NCI-H2081 (cell line): ENCODE measurements at regions not wholly inside any gene's neighbourhood (a gene's known extent, or its start where the extent isn't known, plus 50 kb on each side); places are given as distances from the start of the nearest gene placed in this dataset.
"Not testable (repeated sequence)": the region's sequence is repeated elsewhere in the genome, so short reads cannot be mapped to it uniquely, and the experiment has no call there.

Experiments used
- DNase-seq, 2 experiments: peaks; one replicate each; lab custom pipeline; 2025; lab: John Stamatoyannopoulos, UW

- DNase-seq: no peak
Measured at GRCh38 chr16:65842067-65842466, 524.4 kb upstream of the CDH5 start.

GRCh38 chr16:65838001-65838400, 528.5 kb upstream of the CDH5 start:
- no peak for DNase-seq

DNA sequence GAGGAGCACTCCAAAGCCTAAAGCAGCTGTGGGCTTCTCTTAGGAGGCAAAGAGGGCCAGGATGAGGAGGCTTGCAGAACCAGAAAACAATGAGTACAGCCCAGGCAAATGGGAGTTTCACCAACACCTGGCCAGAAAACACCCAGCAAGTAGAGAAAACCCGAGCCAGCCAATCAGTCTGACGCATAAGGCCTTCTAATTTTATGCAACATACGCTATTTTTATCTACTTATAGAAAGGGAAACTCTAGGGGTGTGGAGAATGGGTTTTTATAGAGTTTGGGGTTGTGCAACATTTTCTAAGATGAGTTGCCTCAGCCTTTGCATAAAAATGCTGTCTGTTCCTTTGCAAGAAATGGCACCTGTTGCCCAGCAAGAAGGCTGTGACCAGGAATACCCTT, 529.0 kb upstream of the CDH5 start:
- DNase-seq: no peak

GRCh38 chr16:65834688-65835087, 531.8 kb upstream of the CDH5 start:
- no peak for DNase-seq

GRCh38 chr16:65833171-65833871, 533.2 kb upstream of the CDH5 start:
- no peak for DNase-seq

- no peak for DNase-seq
Measured at GRCh38 chr16:65832679-65833078, 533.8 kb upstream of the CDH5 start.

DNA sequence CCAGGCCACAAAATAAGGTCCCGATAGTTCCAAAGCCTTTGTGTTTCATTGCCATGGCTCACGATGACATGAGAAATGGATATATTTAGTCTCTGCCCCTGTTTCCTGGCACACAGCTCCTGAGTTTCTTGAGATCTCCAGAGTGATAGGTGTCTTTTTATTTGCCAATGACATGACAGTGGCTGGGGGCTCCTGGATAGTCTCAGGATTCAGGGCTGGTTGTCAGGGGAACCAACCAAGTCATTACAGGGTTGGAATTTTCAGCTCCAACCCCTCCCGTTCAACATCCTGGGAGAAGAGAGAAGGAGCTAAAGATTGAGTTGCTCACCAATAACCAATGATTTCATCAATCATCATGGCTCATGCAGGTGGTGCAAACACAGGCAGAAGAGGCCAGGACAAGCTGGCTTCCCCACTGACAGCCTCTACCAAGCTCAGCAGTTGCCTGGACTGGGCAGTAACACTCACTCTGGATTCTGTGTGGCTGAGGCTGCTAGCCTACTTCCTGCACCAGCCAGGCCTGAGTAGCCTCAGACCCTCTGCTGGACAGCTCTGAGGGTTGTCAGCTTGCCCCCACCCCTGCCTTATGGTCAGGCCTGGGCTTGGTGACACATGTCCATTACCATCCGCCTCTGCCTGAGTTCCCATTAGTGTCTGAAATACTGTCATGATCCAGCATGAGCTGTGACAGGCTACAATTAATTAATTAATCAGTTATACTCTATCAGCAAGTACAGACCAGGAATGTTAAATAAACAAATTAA, 534.4 kb upstream of the CDH5 start:
- no peak for DNase-seq

DNA sequence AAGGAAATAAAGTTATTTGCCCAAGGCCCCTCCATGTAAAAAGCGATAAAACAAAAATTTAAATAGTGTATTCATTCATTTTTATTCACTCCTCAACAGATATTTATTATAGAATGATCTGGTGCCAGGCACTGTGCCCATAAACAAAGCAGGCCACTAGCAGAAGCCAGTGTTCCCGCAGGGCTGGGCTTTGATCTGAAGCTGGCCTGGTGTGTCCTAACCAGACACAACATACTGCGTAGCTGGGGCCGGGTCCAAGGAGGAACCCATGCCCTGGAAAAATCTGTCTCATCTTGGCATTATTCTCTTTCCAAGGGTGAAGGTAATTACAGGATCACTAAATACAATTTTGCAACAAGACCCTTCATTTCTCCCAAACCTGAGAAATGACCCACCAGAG, 537.4 kb upstream of the CDH5 start:
- DNase-seq: no peak

GRCh38 chr16:65828296-65828695, 538.2 kb upstream of the CDH5 start:
- no peak for DNase-seq

DNA sequence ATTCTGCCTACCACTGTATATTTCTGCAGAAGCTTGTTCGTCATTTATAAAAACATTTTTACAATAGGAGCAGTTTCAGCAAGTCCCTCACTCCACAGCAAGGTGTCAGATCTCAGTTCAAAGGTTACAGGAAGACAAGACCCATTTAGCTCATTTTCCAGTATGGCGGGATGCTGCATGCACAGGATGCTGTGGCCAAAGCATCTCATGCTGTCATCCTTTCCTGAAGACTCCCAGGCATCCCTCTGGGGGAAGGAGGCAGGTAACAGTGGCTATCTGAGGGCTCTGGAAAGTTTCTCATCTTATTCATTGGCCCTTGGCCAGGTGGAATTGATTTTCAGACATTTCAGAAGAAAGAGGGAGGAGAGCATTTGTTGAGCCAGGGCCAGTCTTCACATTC, 539.3 kb upstream of the CDH5 start:
- no peak for DNase-seq

- no peak for DNase-seq
Measured at GRCh38 chr16:65825191-65825856, 541.2 kb upstream of the CDH5 start.

DNA sequence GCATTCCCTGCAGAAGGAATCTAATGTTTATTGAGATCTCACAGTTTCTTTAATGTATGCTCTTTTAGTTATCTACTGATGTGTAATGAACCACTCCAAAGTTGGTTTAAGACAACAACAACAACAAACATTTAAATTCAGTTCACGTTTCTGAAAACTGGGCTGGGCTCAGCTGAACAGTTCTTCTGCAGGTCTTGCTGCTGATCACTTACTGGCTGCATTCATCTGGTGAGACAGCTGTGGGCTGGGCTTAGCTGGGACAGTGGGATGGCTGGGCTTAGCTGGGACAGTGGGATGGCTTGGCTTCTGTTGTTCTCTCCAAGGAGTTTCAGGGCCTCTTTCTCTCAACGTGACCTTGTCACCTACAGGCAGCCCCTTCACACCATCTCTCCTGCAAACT, 544.3 kb upstream of the CDH5 start:
- DNase-seq: no peak

DNA sequence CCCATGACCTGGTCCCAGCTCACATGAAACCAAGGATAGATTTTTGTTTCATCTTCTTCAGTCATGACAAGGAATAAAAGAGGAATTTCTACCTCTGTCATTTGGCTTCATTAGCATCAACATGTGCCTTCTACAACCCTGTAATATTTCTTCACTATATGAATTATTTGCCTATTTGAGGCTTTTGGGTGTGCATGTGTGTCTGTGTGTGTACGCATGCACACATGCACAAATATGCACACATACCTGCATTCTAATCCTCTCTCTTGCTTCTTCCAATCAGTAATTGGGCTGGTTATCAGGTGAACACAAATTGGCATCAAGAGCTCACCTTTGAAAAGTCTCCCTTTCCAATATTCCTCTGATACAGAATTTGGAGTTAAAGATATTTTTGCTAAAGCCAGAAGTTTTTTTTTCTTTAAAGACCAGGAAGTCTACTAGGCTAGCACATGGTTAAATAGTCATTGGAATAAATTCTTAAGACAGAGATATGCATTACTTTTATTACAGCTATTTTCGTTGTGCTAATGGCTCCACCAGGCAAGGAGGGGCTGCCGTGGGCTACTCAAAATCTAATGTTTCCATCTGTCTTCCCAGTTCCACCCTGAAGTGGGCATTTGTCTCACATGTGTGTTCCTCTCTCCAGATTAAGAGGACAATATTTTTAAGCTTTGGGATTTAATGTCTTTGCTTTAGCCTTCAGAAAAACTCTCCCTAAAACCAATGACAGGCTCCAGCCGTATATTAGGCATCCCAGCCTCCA, 547.2 kb upstream of the CDH5 start:
- DNase-seq: no peak

DNA sequence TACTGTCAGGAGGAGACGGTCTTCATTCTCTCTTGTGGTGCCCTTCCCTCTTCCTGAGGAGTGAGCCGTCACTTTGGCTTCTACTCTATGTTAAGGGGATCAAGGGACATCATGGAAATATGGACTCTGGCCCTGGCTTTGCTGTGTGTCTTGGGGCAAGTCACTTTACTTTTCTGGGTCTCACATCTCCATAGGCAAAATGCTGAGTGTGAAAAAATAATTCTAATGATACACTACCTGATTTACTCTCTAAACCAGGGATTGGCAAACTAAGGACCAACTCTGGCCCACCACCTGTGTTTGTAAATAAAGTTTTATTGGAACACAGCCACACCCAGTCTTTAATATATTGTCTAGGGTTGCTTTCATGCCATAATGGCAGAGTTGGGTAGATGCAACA, 548.7 kb upstream of the CDH5 start:
- DNase-seq: no peak

DNA sequence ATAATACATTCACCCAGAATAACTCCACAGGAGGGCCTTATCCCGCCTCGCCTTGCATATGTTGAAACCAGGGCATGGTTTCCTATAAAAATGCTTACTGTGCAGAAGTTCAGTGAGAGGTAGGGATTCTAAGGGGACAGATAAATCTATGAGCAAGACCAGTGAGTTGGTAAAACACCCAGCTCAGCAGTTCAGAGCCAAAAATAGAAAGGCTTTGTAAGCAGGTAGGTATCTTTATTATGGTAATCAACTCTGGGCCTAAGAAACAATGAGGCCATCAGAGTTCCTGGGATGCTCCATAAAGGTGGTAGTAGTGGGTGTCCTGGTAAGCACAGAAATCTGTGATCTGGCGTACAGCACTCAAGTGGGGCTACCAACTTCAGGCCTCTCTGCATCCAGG, 549.4 kb upstream of the CDH5 start:
- no peak for DNase-seq

DNA sequence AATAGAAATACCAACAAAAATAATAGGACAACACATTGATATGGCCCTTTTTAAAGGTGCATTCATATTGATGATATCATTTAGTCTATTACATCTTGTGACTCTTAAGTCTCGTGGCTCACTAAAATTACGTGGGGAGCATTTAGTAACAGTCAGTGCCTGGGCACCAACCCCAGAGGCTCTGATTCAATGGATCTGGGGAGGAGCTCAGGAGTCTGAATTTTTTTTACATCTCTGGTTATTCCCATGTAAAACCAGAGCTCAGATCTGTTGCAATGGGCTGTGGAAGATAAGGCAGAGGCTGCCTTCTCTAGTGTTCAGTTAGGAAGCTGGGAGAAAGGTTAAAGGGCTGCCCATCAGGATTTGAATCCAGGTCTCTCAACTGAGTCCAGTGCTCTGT, 549.9 kb upstream of the CDH5 start:
- no peak for DNase-seq

GRCh38 chr16:65815707-65816106, 550.8 kb upstream of the CDH5 start:
- DNase-seq: no peak

GRCh38 chr16:65813879-65814278, 552.6 kb upstream of the CDH5 start:
- not testable (repeated sequence) for DNase-seq

- no peak for DNase-seq
Measured at GRCh38 chr16:65809627-65810026, 556.9 kb upstream of the CDH5 start.

GRCh38 chr16:65808790-65809189, 557.7 kb upstream of the CDH5 start:
- DNase-seq: no peak

DNA sequence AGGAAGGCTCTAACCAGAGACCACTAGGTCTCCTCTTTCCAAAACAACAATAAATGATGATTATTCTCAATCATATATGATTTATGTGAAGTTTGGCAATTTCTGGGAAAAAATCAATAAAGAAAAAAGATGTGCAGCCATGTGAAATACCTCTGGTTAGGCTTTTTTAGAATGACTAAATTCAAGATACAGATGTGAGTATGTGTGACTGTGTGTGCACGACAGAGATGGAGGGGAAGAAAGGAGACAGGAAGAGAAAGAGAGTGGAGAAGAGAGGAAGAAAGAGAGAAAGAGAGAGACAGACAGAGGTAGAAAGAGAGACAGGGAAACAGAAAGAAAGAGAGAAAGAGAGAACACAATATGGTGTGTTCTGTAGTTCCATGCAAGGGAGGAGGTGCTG, 558.6 kb upstream of the CDH5 start:
- no peak for DNase-seq

GRCh38 chr16:65805704-65806103, 560.8 kb upstream of the CDH5 start:
- DNase-seq: not testable (repeated sequence)
